K562 (cell line): ENCODE measurements at regions not wholly inside any gene's neighbourhood (a gene's known extent, or its start where the extent isn't known, plus 50 kb on each side); places are given as distances from the start of the nearest gene placed in this dataset.

Experiments
- ATAC-seq: fragments of 200-7000 bp; cut with Tn5 transposase; 3 replicates; pipeline ENCODE4 v1.9.1; 2020; ENCODE audit warnings: moderate library complexity
- BruUV-seq: library from RNA; stranded (reverse); fragments of 400-500 nt; replicated peaks from 2 replicates; lab custom pipeline; 2021; lab: Mats Ljungman, UMichigan
- CTCF ChIA-PET: fragments of 300-600 bp; formaldehyde crosslinking; extraction: SDS; loops from one replicate; lab custom pipeline; 2021; ENCODE audit warnings: low intra/inter-chr PET ratio; lab: Yijun Ruan, JAX
- POLR2A ChIA-PET: fragments of 300-600, 350-650 bp; sonication (Branson Sonifier 250); formaldehyde crosslinking; extraction: SDS; loops from one replicate; lab custom pipeline; 2021; ENCODE audit warnings: antibody characterized with exemption, inconsistent platforms; lab: Yijun Ruan, JAX
- DNase-seq, 4 experiments: peaks; one replicate each; pipeline versions ENCODE4 v3.0.0 to v3.0.0-alpha.2; 2011 to 2018; ENCODE audit warnings: low spot score in 3 of 4, mixed read lengths in 3 of 4; ENCODE audit errors: extremely low read depth in 1 of 4
- FAIRE-seq: peaks from 2 replicates; lab custom pipeline; 2011; peaks lifted over from hg19 to GRCh38; lab: Jason Lieb, UNC
- H2AFZ ChIP-seq: 2 replicates; pipeline ENCODE4 v1.6.0; 2011; ENCODE audit warnings: low read depth, low read length, control low read depth, inconsistent platforms
- H3K27ac ChIP-seq: fragments of 200-600 bp; 3 replicates; pipeline ENCODE4 v1.8.0; 2011; ENCODE audit warnings: low read depth, mild to moderate bottlenecking, control low read depth, inconsistent platforms, low read length, moderate library complexity, mixed read lengths; ENCODE audit errors: extremely low read depth
- H3K27me3 ChIP-seq, 2 experiments: fragments of 300-600 bp in 1 of 2; 2 replicates in 1 of 2; 3 replicates in 1 of 2; pipeline versions ENCODE4 v1.6.0 to v1.8.0; 2011; ENCODE audit warnings: inconsistent platforms in 2 of 2, low read length in 2 of 2, mild to moderate bottlenecking in 1 of 2, mixed read lengths in 1 of 2, moderate library complexity in 1 of 2; ENCODE audit not compliant: control insufficient read depth in 2 of 2, insufficient read depth in 2 of 2
- H3K36me3 ChIP-seq: fragments of 300-600 bp; 3 replicates; pipeline ENCODE4 v1.8.0; 2011; ENCODE audit warnings: mild to moderate bottlenecking, low read length, inconsistent platforms; ENCODE audit not compliant: control insufficient read depth, insufficient read depth
- H3K4me1 ChIP-seq, 2 experiments: fragments of 200-600 bp in 1 of 2; replicated peaks in 1 of 2; 2 replicates in 1 of 2; 3 replicates in 1 of 2; pipeline versions ENCODE4 v1.5.1 to v1.8.0; 2011; ENCODE audit warnings: inconsistent platforms in 2 of 2, low read length in 2 of 2, mild to moderate bottlenecking in 1 of 2, mixed read lengths in 1 of 2, moderate library complexity in 1 of 2; ENCODE audit not compliant: control insufficient read depth in 2 of 2, insufficient read depth in 2 of 2
- H3K4me2 ChIP-seq: 2 replicates; pipeline ENCODE4 v1.6.1; 2011; ENCODE audit warnings: low read length, control low read depth, inconsistent platforms, mixed read lengths; ENCODE audit not compliant: insufficient read depth
- H3K4me3 ChIP-seq: fragments of 200-600 bp; sonication (generic), shearing (Covaris generic); 2 replicates; pipeline ENCODE4 v1.5.1; 2016; ENCODE audit warnings: control low read depth, inconsistent platforms
- H3K79me2 ChIP-seq: fragments of 200-600 bp; 3 replicates; pipeline ENCODE4 v1.8.0; 2011; ENCODE audit warnings: low read length, inconsistent platforms; ENCODE audit not compliant: control insufficient read depth, insufficient read depth
- H3K9ac ChIP-seq, 2 experiments: 2 replicates each; pipeline versions ENCODE4 v1.6.0 to v1.6.1; 2011; ENCODE audit warnings: low read depth in 2 of 2, low read length in 2 of 2, control low read depth in 1 of 2, inconsistent platforms in 1 of 2, mild to moderate bottlenecking in 1 of 2, mixed read lengths in 1 of 2; ENCODE audit not compliant: insufficient read depth in 1 of 2
- H3K9me1 ChIP-seq: one replicate; pipeline ENCODE4 v1.6.0; 2011; ENCODE audit warnings: inconsistent platforms, mild to moderate bottlenecking, low read length, moderate library complexity; ENCODE audit not compliant: control insufficient read depth, insufficient read depth
- H3K9me3 ChIP-seq: replicated peaks from 2 replicates; pipeline ENCODE4 v1.5.1; 2011; ENCODE audit warnings: low read depth, low read length, inconsistent platforms; ENCODE audit not compliant: control insufficient read depth, insufficient read depth
- H4K20me1 ChIP-seq: replicated peaks from 2 replicates; pipeline ENCODE4 v1.6.1; 2011; ENCODE audit warnings: low read length, inconsistent platforms, mixed read lengths; ENCODE audit not compliant: control insufficient read depth, insufficient read depth
- OTX1 ChIP-seq: fragments of 450-650 bp; formaldehyde crosslinking; IDR thresholded peaks from 2 replicates; pipeline ENCODE4 v1.4.0; 2022; ENCODE audit warnings: mild to moderate bottlenecking
- PURB ChIP-seq: sonication (generic); formaldehyde crosslinking; IDR thresholded peaks from 2 replicates; pipeline ENCODE4 v1.9.0; 2021; ENCODE audit warnings: low read depth, mild to moderate bottlenecking, missing genetic modification reagents
- RBFOX2 ChIP-seq: fragments of 200-400 bp; formaldehyde crosslinking; IDR thresholded peaks from 2 replicates; pipeline ENCODE4 v1.6.1; 2017; ENCODE audit warnings: low read depth, mild to moderate bottlenecking, low read length, moderate library complexity
- SRSF3 ChIP-seq: fragments of 200-400 bp; formaldehyde crosslinking; IDR thresholded peaks from 2 replicates; pipeline ENCODE4 v1.6.1; 2016; ENCODE audit warnings: mild to moderate bottlenecking, low read length, moderate library complexity; ENCODE audit not compliant: insufficient read depth
- ZNF551 ChIP-seq: fragments of 250-450 bp; sonication (Bioruptor Pico); IDR thresholded peaks from 2 replicates; pipeline ENCODE4 v1.5.0; 2021; ENCODE audit warnings: mild to moderate bottlenecking, moderate library complexity
- WGBS: fragments of 100-300 bp; shearing (Covaris generic); methylation state at CpG from one replicate; pipeline ENCODE4 v1.1.6; 2016; ENCODE audit warnings: low coverage, mixed read lengths; ENCODE audit not compliant: insufficient coverage; ENCODE audit errors: missing lambda C conversion rate; 5-methylcytosine and 5-hydroxymethylcytosine counted together
- in situ Hi-C: fragments of 300-500 bp; cut with MboI; formaldehyde crosslinking; loops from 4 replicates; pipeline ENCODE4 v1.15.0; 2018; ENCODE audit warnings: inconsistent platforms, mixed read lengths
- intact Hi-C: fragments of 100-400 bp; cut with micrococcal nuclease; formaldehyde crosslinking; loops from 2 replicates; pipeline ENCODE4 v1.14.2; 2022
- TF ChIP-seq, protein P1 (sequence below): fragments of 450-650 bp; IDR thresholded peaks from 2 replicates; pipeline ENCODE4 v1.7.0; 2016; ENCODE audit warnings: borderline replicate concordance

DNA sequence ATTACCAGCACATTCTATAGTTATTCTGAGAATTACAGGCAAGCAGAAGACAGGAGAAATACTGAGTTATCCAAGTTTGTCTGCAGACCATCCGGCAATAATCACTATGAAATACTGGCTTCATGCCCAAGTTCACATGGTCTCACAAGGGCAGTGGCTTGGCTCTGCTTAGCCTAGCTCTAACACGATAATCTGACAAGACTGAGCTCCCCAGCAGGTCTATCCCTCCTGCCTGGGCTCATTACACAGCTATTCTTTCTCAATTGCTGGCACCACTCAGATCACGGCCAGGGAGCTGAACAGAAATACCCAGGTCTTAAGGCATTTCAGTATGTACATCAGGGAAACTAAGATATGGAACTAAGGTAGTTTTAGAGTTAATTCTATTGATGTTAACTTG, 361.6 kb upstream of the PCDH20 start:
- DNase-seq (no peak), ATAC-seq (no peak)
- POLR2A ChIA-PET, result no interaction called here
- CTCF ChIA-PET, result no interaction called here
- BruUV-seq, result no TSS peak
- Histone ChIP-seq H3K9me3 (no peaks in the 10 kb centered on the region), H2AFZ (no peak overlapping the region), H3K27ac (no peak overlapping the region), H3K9me1 (no peaks in the 10 kb centered on the region), H3K27me3 (no peaks in the 10 kb centered on the region), H4K20me1 (no peaks in the 10 kb centered on the region), H3K4me1 (no peaks in the 10 kb centered on the region), H3K36me3 (no peaks in the 10 kb centered on the region), H3K79me2 (no peaks in the 10 kb centered on the region), H3K4me2 (no peak overlapping the region)
- intact Hi-C loops, result no loop called here
- in situ Hi-C loops, result no loop called here
- TF ChIP-seq, protein P1, sequence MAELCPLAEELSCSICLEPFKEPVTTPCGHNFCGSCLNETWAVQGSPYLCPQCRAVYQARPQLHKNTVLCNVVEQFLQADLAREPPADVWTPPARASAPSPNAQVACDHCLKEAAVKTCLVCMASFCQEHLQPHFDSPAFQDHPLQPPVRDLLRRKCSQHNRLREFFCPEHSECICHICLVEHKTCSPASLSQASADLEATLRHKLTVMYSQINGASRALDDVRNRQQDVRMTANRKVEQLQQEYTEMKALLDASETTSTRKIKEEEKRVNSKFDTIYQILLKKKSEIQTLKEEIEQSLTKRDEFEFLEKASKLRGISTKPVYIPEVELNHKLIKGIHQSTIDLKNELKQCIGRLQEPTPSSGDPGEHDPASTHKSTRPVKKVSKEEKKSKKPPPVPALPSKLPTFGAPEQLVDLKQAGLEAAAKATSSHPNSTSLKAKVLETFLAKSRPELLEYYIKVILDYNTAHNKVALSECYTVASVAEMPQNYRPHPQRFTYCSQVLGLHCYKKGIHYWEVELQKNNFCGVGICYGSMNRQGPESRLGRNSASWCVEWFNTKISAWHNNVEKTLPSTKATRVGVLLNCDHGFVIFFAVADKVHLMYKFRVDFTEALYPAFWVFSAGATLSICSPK, result no peak
- TF ChIP-seq RBFOX2 (no peak), PURB (no peak), SRSF3 (no peak), OTX1 (CRISPR knock-in tag) (no peak), ZNF551 (CRISPR knock-in tag) (no peak)
- TF ChIP-seq, all 486 proteins: peak for 0
- FAIRE-seq, result no peak
- H3K4me3 ChIP-seq, result no peak overlapping the region
- WGBS, result 9% methylated on average over 2 of the region's 3 CpGs
- no peak overlapping the region for H3K9ac ChIP-seq
